H1 (cell line): ENCODE measurements at regions not wholly inside any gene's neighbourhood (a gene's known extent, or its start where the extent isn't known, plus 50 kb on each side); places are given as distances from the start of the nearest gene placed in this dataset.

Experiments
- CREB1 ChIP-seq: IDR thresholded peaks from 2 replicates; pipeline ENCODE4 v1.6.1; 2012; ENCODE audit warnings: inconsistent platforms
- CTCF ChIP-seq, 3 experiments: IDR thresholded peaks; 1 replicate in 2 of 3; 2 replicates in 1 of 3; pipeline versions ENCODE4 v1.5.1 to v1.6.1; 2011; ENCODE audit warnings: low read length in 3 of 3, mild to moderate bottlenecking in 3 of 3, inconsistent platforms in 2 of 3, low read depth in 1 of 3, moderate library complexity in 1 of 3; ENCODE audit not compliant: insufficient read depth in 1 of 3; ENCODE audit errors: control extremely low read depth in 1 of 3
- EP300 ChIP-seq, 2 experiments: IDR thresholded peaks; 1 replicate in 1 of 2; 2 replicates in 1 of 2; pipeline ENCODE4 v1.6.1; 2011 to 2012; ENCODE audit warnings: low read depth in 2 of 2, low read length in 2 of 2, mild to moderate bottlenecking in 2 of 2, borderline replicate concordance in 1 of 2, inconsistent platforms in 1 of 2, moderate library complexity in 1 of 2
- FOSL1 ChIP-seq: IDR thresholded peaks from 2 replicates; pipeline ENCODE4 v1.6.1; 2011; ENCODE audit warnings: mild to moderate bottlenecking, low read depth, low read length, moderate library complexity; ENCODE audit not compliant: insufficient read depth
- HDAC2 ChIP-seq, 2 experiments: fragments of 300-600 bp in 1 of 2; sonication (generic) in 1 of 2; IDR thresholded peaks; 2 replicates each; pipeline ENCODE4 v1.6.1; 2011 to 2012; ENCODE audit warnings: low read depth in 2 of 2, low read length in 2 of 2, mild to moderate bottlenecking in 2 of 2, moderate library complexity in 2 of 2, borderline replicate concordance in 1 of 2, inconsistent platforms in 1 of 2
- MAFK ChIP-seq: IDR thresholded peaks from 2 replicates; pipeline ENCODE4 v1.6.1; 2012; ENCODE audit warnings: low read depth, mild to moderate bottlenecking, improper control_type of control experiment, low read length
- POLR2A ChIP-seq, 2 experiments: IDR thresholded peaks; 1 replicate in 1 of 2; 2 replicates in 1 of 2; pipeline ENCODE4 v1.6.1; 2011; ENCODE audit warnings: low read depth in 2 of 2, low read length in 2 of 2, mild to moderate bottlenecking in 2 of 2; ENCODE audit errors: control extremely low read depth in 1 of 2
- POLR2AphosphoS5 ChIP-seq: IDR thresholded peaks from 2 replicates; pipeline ENCODE4 v1.6.1; 2011; ENCODE audit warnings: low read depth, low read length
- RAD21 ChIP-seq, 2 experiments: IDR thresholded peaks in 1 of 2; conservative IDR thresholded peaks in 1 of 2; 2 replicates each; pipeline ENCODE4 v1.6.1; 2011; ENCODE audit warnings: low read depth in 2 of 2, low read length in 2 of 2, improper control_type of control experiment in 1 of 2, inconsistent platforms in 1 of 2, mild to moderate bottlenecking in 1 of 2, moderate library complexity in 1 of 2
- SIRT6 ChIP-seq: IDR thresholded peaks from one replicate; pipeline ENCODE4 v1.7.1; 2012; ENCODE audit warnings: low read length, inconsistent platforms
- SIX5 ChIP-seq: IDR thresholded peaks from 2 replicates; pipeline ENCODE4 v1.6.1; 2011; ENCODE audit warnings: mild to moderate bottlenecking, low read depth, low read length
- TBP ChIP-seq: IDR thresholded peaks from 2 replicates; pipeline ENCODE4 v1.6.1; 2011; ENCODE audit warnings: low read depth, low read length, improper control_type of control experiment
- USF2 ChIP-seq: IDR thresholded peaks from 2 replicates; pipeline ENCODE4 v1.6.1; 2011; ENCODE audit warnings: low read length, improper control_type of control experiment
- TF ChIP-seq, protein P1 (sequence below): fragments of 300-600 bp; sonication (generic); IDR thresholded peaks from 2 replicates; pipeline ENCODE4 v1.7.1; 2012; ENCODE audit warnings: low read length, moderate library complexity, mild to moderate bottlenecking, inconsistent platforms; ENCODE audit not compliant: insufficient replicate concordance

GRCh38 chr14:104437703-104438102 lies 141.9 kb upstream of the C14orf180 start:
- no peak for TF ChIP-seq CTCF (IDR thresholded peaks at IDR 0.05; ENCODE audit: control extremely low read depth in 1 of 3, insufficient read depth in 1 of 3, low read depth in 1 of 3, low read length in 3 of 3)
- TF ChIP-seq SIX5, result no peak
- no peak for TF ChIP-seq POLR2A (IDR thresholded peaks at IDR 0.05; ENCODE audit: control extremely low read depth in 1 of 2, low read depth in 2 of 2, low read length in 2 of 2)
- TF ChIP-seq MAFK, result no peak
- no peak for TF ChIP-seq TBP
- TF ChIP-seq SIRT6, result no peak
- no peak for TF ChIP-seq USF2
- TF ChIP-seq RAD21 (IDR thresholded peaks at IDR 0.05 in 1 of 2, conservative IDR thresholded peaks at IDR 0.05 in 1 of 2; ENCODE audit: low read depth in 2 of 2, low read length in 2 of 2), result no peak
- TF ChIP-seq, protein P1, sequence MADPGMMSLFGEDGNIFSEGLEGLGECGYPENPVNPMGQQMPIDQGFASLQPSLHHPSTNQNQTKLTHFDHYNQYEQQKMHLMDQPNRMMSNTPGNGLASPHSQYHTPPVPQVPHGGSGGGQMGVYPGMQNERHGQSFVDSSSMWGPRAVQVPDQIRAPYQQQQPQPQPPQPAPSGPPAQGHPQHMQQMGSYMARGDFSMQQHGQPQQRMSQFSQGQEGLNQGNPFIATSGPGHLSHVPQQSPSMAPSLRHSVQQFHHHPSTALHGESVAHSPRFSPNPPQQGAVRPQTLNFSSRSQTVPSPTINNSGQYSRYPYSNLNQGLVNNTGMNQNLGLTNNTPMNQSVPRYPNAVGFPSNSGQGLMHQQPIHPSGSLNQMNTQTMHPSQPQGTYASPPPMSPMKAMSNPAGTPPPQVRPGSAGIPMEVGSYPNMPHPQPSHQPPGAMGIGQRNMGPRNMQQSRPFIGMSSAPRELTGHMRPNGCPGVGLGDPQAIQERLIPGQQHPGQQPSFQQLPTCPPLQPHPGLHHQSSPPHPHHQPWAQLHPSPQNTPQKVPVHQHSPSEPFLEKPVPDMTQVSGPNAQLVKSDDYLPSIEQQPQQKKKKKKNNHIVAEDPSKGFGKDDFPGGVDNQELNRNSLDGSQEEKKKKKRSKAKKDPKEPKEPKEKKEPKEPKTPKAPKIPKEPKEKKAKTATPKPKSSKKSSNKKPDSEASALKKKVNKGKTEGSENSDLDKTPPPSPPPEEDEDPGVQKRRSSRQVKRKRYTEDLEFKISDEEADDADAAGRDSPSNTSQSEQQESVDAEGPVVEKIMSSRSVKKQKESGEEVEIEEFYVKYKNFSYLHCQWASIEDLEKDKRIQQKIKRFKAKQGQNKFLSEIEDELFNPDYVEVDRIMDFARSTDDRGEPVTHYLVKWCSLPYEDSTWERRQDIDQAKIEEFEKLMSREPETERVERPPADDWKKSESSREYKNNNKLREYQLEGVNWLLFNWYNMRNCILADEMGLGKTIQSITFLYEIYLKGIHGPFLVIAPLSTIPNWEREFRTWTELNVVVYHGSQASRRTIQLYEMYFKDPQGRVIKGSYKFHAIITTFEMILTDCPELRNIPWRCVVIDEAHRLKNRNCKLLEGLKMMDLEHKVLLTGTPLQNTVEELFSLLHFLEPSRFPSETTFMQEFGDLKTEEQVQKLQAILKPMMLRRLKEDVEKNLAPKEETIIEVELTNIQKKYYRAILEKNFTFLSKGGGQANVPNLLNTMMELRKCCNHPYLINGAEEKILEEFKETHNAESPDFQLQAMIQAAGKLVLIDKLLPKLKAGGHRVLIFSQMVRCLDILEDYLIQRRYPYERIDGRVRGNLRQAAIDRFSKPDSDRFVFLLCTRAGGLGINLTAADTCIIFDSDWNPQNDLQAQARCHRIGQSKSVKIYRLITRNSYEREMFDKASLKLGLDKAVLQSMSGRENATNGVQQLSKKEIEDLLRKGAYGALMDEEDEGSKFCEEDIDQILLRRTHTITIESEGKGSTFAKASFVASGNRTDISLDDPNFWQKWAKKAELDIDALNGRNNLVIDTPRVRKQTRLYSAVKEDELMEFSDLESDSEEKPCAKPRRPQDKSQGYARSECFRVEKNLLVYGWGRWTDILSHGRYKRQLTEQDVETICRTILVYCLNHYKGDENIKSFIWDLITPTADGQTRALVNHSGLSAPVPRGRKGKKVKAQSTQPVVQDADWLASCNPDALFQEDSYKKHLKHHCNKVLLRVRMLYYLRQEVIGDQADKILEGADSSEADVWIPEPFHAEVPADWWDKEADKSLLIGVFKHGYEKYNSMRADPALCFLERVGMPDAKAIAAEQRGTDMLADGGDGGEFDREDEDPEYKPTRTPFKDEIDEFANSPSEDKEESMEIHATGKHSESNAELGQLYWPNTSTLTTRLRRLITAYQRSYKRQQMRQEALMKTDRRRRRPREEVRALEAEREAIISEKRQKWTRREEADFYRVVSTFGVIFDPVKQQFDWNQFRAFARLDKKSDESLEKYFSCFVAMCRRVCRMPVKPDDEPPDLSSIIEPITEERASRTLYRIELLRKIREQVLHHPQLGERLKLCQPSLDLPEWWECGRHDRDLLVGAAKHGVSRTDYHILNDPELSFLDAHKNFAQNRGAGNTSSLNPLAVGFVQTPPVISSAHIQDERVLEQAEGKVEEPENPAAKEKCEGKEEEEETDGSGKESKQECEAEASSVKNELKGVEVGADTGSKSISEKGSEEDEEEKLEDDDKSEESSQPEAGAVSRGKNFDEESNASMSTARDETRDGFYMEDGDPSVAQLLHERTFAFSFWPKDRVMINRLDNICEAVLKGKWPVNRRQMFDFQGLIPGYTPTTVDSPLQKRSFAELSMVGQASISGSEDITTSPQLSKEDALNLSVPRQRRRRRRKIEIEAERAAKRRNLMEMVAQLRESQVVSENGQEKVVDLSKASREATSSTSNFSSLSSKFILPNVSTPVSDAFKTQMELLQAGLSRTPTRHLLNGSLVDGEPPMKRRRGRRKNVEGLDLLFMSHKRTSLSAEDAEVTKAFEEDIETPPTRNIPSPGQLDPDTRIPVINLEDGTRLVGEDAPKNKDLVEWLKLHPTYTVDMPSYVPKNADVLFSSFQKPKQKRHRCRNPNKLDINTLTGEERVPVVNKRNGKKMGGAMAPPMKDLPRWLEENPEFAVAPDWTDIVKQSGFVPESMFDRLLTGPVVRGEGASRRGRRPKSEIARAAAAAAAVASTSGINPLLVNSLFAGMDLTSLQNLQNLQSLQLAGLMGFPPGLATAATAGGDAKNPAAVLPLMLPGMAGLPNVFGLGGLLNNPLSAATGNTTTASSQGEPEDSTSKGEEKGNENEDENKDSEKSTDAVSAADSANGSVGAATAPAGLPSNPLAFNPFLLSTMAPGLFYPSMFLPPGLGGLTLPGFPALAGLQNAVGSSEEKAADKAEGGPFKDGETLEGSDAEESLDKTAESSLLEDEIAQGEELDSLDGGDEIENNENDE, result no peak
- TF ChIP-seq CREB1, result no peak
- no peak for TF ChIP-seq FOSL1
- no peak for TF ChIP-seq EP300 (IDR thresholded peaks at IDR 0.05; ENCODE audit: borderline replicate concordance in 1 of 2, low read depth in 2 of 2, low read length in 2 of 2)
- no peak for TF ChIP-seq HDAC2 (IDR thresholded peaks at IDR 0.05; ENCODE audit: borderline replicate concordance in 1 of 2, low read depth in 2 of 2, low read length in 2 of 2)
- no peak for TF ChIP-seq POLR2AphosphoS5
